Nephron (organoid): ENCODE measurements at regions not wholly inside any gene's neighbourhood (a gene's known extent, or its start where the extent isn't known, plus 50 kb on each side); places are given as distances from the start of the nearest gene placed in this dataset.

Experiments
- H3K27ac Mint-ChIP-seq, 3 experiments: 2 replicates each; pipeline ENCODE4 v1.8.0; 2020; ENCODE audit warnings: mixed read lengths in 3 of 3, mild to moderate bottlenecking in 2 of 3, moderate library complexity in 1 of 3
- H3K27me3 Mint-ChIP-seq: 2 replicates; pipeline ENCODE4 v1.8.0; 2021; ENCODE audit warnings: low read depth, mild to moderate bottlenecking, moderate library complexity, mixed read lengths
- H3K36me3 Mint-ChIP-seq: 2 replicates; pipeline ENCODE4 v1.8.0; 2020; ENCODE audit warnings: low read depth, mixed read lengths
- H3K4me1 Mint-ChIP-seq: 2 replicates; pipeline ENCODE4 v1.8.0; 2020; ENCODE audit warnings: mixed read lengths
- H3K4me3 Mint-ChIP-seq, 3 experiments: 2 replicates each; pipeline ENCODE4 v1.8.0; 2020; ENCODE audit warnings: mild to moderate bottlenecking in 3 of 3, mixed read lengths in 3 of 3, moderate library complexity in 2 of 3
- H3K9me3 Mint-ChIP-seq: 2 replicates; pipeline ENCODE4 v1.8.0; 2020; ENCODE audit warnings: mixed read lengths
- TF ChIP-seq, protein P1 (sequence below), 3 experiments: fragments of 200-600 bp; sonication (generic); IDR thresholded peaks; one replicate each; pipeline ENCODE4 v1.5.0; 2021; ENCODE audit warnings: antibody characterized with exemption in 3 of 3; ENCODE audit not compliant: unreplicated experiment in 3 of 3

DNA sequence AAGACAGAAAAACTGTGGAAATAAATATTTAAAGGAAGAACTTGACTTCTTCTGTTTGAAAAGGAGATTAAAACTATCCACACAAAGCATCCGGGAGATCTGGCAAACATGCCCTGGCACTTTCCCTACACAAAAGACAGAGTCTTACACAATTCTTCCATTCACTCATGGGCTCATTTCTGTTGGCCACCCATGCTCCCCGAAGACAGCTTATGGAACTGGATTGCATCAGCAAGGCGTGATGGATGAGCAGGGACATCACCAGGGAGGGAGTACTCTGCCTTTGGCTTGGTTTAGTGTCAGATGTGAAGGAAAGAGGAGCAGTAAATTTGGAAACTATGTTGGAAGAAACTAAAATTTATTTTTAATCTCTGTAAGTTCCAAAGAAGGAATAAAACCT is 379.3 kb downstream of the CD109 start:
- peaks cover 5% of the 10 kb centered on the region for H3K9me3 Mint-ChIP-seq
- no peaks in the 10 kb centered on the region for H3K27me3 Mint-ChIP-seq
- TF ChIP-seq, protein P1, sequence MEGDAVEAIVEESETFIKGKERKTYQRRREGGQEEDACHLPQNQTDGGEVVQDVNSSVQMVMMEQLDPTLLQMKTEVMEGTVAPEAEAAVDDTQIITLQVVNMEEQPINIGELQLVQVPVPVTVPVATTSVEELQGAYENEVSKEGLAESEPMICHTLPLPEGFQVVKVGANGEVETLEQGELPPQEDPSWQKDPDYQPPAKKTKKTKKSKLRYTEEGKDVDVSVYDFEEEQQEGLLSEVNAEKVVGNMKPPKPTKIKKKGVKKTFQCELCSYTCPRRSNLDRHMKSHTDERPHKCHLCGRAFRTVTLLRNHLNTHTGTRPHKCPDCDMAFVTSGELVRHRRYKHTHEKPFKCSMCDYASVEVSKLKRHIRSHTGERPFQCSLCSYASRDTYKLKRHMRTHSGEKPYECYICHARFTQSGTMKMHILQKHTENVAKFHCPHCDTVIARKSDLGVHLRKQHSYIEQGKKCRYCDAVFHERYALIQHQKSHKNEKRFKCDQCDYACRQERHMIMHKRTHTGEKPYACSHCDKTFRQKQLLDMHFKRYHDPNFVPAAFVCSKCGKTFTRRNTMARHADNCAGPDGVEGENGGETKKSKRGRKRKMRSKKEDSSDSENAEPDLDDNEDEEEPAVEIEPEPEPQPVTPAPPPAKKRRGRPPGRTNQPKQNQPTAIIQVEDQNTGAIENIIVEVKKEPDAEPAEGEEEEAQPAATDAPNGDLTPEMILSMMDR (IDR thresholded peaks at IDR 0.05; ENCODE audit: unreplicated experiment in 3 of 3): no peak
- peak overlapping the region in 2 of 3 experiments; percentile 58 to 60 for H3K27ac Mint-ChIP-seq
- no peak overlapping the region for H3K4me3 Mint-ChIP-seq
- peaks cover 13% of the 10 kb centered on the region for H3K4me1 Mint-ChIP-seq
- H3K36me3 Mint-ChIP-seq: no peaks in the 10 kb centered on the region

DNA sequence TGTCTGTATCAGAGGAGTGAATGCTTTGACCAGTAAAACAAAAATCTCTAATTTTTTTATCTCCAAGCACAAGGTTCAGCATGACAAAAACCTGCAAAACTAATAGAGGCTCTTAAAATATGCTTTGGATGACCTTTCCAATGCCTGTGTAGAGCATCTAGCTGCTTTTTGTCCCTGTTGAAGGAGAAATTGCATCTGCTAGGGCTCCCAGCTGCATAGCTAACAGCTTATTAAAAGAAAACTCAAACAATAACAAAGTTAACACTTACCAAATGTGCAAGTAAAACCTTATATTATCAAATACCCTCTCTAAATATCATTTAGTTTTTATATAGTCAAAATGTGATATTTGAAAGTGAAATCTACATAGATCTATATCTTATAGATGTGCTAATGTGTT is 378.6 kb downstream of the CD109 start:
- H3K4me1 Mint-ChIP-seq: peaks cover 19% of the 10 kb centered on the region

DNA sequence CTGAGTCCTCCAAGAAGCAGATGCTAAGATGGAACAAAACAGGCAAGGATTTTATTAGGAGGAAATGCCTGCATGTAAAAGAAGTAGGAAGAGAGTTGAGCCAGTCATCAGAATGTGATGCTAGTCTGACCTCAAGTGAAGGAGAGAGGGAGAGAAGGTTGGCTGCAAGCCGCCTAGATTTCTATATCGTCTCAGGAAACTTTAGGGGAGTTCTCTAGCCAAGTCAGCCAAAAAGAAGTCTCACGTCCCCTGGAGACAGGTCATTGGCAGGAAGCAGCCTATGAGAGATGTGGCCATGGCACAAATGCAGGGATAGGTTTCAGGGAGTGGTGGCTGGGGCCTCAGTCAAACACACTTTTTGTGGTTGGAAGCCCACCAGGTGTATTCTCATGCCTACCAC is 378.0 kb downstream of the CD109 start:
- H3K27me3 Mint-ChIP-seq: no peaks in the 10 kb centered on the region
- H3K9me3 Mint-ChIP-seq: peaks cover 5% of the 10 kb centered on the region
- no peak overlapping the region for H3K4me3 Mint-ChIP-seq
- H3K27ac Mint-ChIP-seq: peak overlapping the region in 2 of 3 experiments; percentile 46 to 71
- no peaks in the 10 kb centered on the region for H3K36me3 Mint-ChIP-seq
- H3K4me1 Mint-ChIP-seq: peaks cover 25% of the 10 kb centered on the region
- TF ChIP-seq, protein P1 (IDR thresholded peaks at IDR 0.05; ENCODE audit: unreplicated experiment in 3 of 3): no peak

More for the DNA sequence above, 378.6 kb downstream of the CD109 start:
- Mint-ChIP-seq H3K9me3 (peaks cover 5% of the 10 kb centered on the region), H3K36me3 (no peaks in the 10 kb centered on the region), H3K27me3 (no peaks in the 10 kb centered on the region), H3K4me3 (no peak overlapping the region), H3K27ac (peak overlapping the region in 2 of 3 experiments; percentile 23 to 58)
- TF ChIP-seq, protein P1 (IDR thresholded peaks at IDR 0.05; ENCODE audit: unreplicated experiment in 3 of 3): no peak

DNA sequence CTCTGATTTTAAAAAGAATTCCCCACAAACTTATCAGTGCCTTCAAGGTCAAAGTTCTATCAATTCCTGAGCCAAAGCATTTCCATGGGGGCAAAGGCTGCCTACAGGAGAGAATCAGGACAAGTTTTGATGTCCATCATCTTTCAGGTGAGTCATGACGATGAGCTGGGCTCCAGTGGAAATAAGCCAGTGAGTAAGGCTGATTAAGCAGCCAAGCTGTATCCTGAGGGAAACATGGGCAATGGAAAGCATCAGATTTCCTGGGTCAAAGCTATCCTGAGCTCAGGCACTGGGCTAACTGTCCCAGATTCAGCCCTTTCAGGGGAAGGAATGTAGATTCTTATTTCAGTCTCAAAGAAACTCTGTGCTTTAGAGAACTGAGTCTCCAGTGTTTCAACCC is 377.4 kb downstream of the CD109 start:
- no peak overlapping the region for H3K4me3 Mint-ChIP-seq
- no peaks in the 10 kb centered on the region for H3K27me3 Mint-ChIP-seq
- no peaks in the 10 kb centered on the region for H3K36me3 Mint-ChIP-seq
- TF ChIP-seq, protein P1 (IDR thresholded peaks at IDR 0.05; ENCODE audit: unreplicated experiment in 3 of 3): no peak
- H3K9me3 Mint-ChIP-seq: peaks cover 5% of the 10 kb centered on the region
- peak overlapping the region in 1 of 3 experiments; percentile 46 for H3K27ac Mint-ChIP-seq
- H3K4me1 Mint-ChIP-seq: peaks cover 27% of the 10 kb centered on the region

DNA sequence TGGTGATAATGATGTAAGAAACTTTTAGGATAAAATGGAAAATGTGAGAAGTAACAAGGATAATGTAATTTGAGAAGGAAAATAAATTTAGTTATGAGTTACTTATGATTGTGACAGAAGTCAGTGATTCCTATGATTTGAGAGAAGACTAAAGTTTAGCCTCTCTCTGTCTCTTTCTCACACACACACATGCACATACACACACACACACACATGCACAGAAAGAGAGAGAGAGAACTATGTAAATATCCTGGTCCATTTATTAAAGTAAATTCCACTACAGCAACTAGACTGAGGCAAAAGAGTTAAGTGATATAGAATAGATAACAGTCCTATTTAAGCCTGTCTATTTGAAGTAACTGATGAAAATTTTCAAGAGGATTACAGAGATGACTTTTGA is 375.2 kb downstream of the CD109 start:
- Mint-ChIP-seq H3K27ac (peak overlapping the region in 2 of 3 experiments; percentile 66 to 67), H3K4me1 (peaks cover 27% of the 10 kb centered on the region), H3K27me3 (no peaks in the 10 kb centered on the region), H3K4me3 (peak overlapping the region in 1 of 3 experiments; percentile 18), H3K9me3 (no peaks in the 10 kb centered on the region), H3K36me3 (no peaks in the 10 kb centered on the region)
- TF ChIP-seq, protein P1 (IDR thresholded peaks at IDR 0.05; ENCODE audit: unreplicated experiment in 3 of 3): no peak

DNA sequence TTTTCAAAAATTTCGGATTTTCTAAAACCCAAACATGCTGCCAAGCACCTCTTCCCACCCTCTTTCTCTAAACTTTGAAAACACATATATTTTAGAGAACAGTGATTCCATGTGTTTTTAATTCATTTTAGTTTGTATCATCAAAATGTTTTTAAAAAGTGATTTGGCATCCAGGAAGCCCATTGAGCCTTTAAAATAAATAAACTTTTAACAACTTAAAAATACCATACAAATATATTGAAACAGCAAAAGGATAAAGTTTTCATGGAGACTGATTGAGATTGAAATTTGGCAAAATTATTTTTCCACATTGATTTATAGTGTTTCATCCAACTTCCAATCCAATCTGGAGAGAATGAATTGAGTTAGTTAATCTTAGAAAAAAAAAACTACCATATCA is 374.7 kb downstream of the CD109 start:
- TF ChIP-seq, protein P1 (IDR thresholded peaks at IDR 0.05; ENCODE audit: unreplicated experiment in 3 of 3): no peak
- Mint-ChIP-seq H3K27ac (peak overlapping the region in 1 of 3 experiments; percentile 67), H3K4me1 (peaks cover 28% of the 10 kb centered on the region), H3K36me3 (no peaks in the 10 kb centered on the region), H3K9me3 (no peaks in the 10 kb centered on the region), H3K4me3 (no peak overlapping the region), H3K27me3 (no peaks in the 10 kb centered on the region)
